ENCODE measurements at regions not wholly inside any gene's neighbourhood (a gene's known extent, or its start where the extent isn't known, plus 50 kb on each side); places are given as distances from the start of the nearest gene placed in this dataset.

- Histone ChIP-seq H3K4me3 (replicated peaks in 1 of 2; ENCODE audit: low read depth in 1 of 2, low read length in 2 of 2) (no peak overlapping the region), H3K79me2 (ENCODE audit: insufficient read depth, low read length) (no peaks in the 10 kb centered on the region), H2AFZ (ENCODE audit: low read depth, low read length, poor library complexity, severe bottlenecking) (no peak overlapping the region), H3K4me2 (ENCODE audit: low read length) (no peak overlapping the region), H3K27ac (ENCODE audit: low read depth, low read length) (no peak overlapping the region), H3K9me3 (ENCODE audit: control insufficient read depth in 1 of 2, insufficient read depth in 1 of 2, low read depth in 1 of 2, low read length in 2 of 2) (no peaks in the 10 kb centered on the region; a peak in 1 of 4 replicates), H3K9me2 (ENCODE audit: insufficient read depth) (no peaks in the 10 kb centered on the region), H3K36me3 (ENCODE audit: control insufficient read depth in 1 of 2, insufficient read depth in 2 of 2, low read length in 2 of 2) (no peaks in the 10 kb centered on the region), H3K4me1 (ENCODE audit: control insufficient read depth in 1 of 2, insufficient read depth in 2 of 2, low read length in 2 of 2) (no peaks in the 10 kb centered on the region), H3K27me3 (ENCODE audit: insufficient read depth, low read length) (no peaks in the 10 kb centered on the region), H4K20me1 (ENCODE audit: insufficient read depth) (no peaks in the 10 kb centered on the region), H3K9ac (ENCODE audit: low read length) (no peak overlapping the region)
- intact Hi-C loops (cut with micrococcal nuclease): no loop called here
- no peak for DNase-seq (ENCODE audit: low read depth, low spot score)
- RAD21 ChIA-PET (ENCODE audit: low non-redundant PET in 1 of 2, low total read pairs in 2 of 2, uncharacterized antibody in 2 of 2, unreplicated experiment in 2 of 2): no interaction called here
- BruUV-seq (replicated peaks): no TSS peak
- POLR2A ChIA-PET: no interaction called here
- TF ChIP-seq ELF1 (IDR thresholded peaks at IDR 0.05; ENCODE audit: borderline replicate concordance, low read depth): no peak
- TF ChIP-seq EZH2 (IDR thresholded peaks at IDR 0.05): no peak
- no peak for TF ChIP-seq YY1 (IDR thresholded peaks at IDR 0.05; ENCODE audit: extremely low read depth, insufficient replicate concordance, low read depth, low read length)
- TF ChIP-seq ZNF274 (IDR thresholded peaks at IDR 0.05; ENCODE audit: low read depth, low read length): no peak
- TF ChIP-seq SRF (IDR thresholded peaks at IDR 0.05; ENCODE audit: low read depth): no peak
- no peak for TF ChIP-seq MAX (IDR thresholded peaks at IDR 0.05)
- no peak for TF ChIP-seq CEBPB (IDR thresholded peaks at IDR 0.05; ENCODE audit: low read depth)
- no peak for TF ChIP-seq EGR1 (IDR thresholded peaks at IDR 0.05; ENCODE audit: low read depth)
- TF ChIP-seq POLR2A (IDR thresholded peaks at IDR 0.05; ENCODE audit: borderline replicate concordance, extremely low read depth, insufficient read depth, insufficient read length): no peak
- no peak for TF ChIP-seq SIN3A (IDR thresholded peaks at IDR 0.05; ENCODE audit: low read depth)
- no peak for TF ChIP-seq ATF3 (IDR thresholded peaks at IDR 0.05)
- TF ChIP-seq RAD21 (IDR thresholded peaks at IDR 0.05; ENCODE audit: low read depth): no peak
- TF ChIP-seq JUND (IDR thresholded peaks at IDR 0.05): no peak
- no peak for TF ChIP-seq SP1 (IDR thresholded peaks at IDR 0.05; ENCODE audit: low read depth)
- no peak for TF ChIP-seq CBX3 (IDR thresholded peaks at IDR 0.05; ENCODE audit: low read depth)
- no peak for TF ChIP-seq ZFX (IDR thresholded peaks at IDR 0.05)
- CTCF ChIA-PET: no interaction called here
- ATAC-seq: no peak
These were observed 480.1 kb upstream of the SLC10A2 start for GRCh38 chr13:103546271-103546670.

All from HCT116 (cell line).